Memory B cell (primary cell): ENCODE measurements at regions not wholly inside any gene's neighbourhood (a gene's known extent, or its start where the extent isn't known, plus 50 kb on each side); places are given as distances from the start of the nearest gene placed in this dataset.
"Not testable (repeated sequence)": the region's sequence is repeated elsewhere in the genome, so short reads cannot be mapped to it uniquely, and the experiment has no call there.

Experiments used
- ATAC-seq: fragments of 150-1000 bp; cut with Tn5 transposase; 2 replicates; pipeline ENCODE4 v1.10.0; 2021; ENCODE audit warnings: low read depth, mild to moderate bottlenecking, moderate library complexity
- DNase-seq, 2 donors: peaks; one replicate each; pipeline ENCODE4 v3.0.0; 2022; ENCODE audit warnings: low spot score in 2 of 2
- H3K27ac Mint-ChIP-seq: one replicate; pipeline ENCODE4 v1.8.0; 2022; ENCODE audit warnings: mild to moderate bottlenecking, moderate library complexity, mixed read lengths
- H3K27me3 Mint-ChIP-seq: one replicate; pipeline ENCODE4 v1.8.0; 2022; ENCODE audit warnings: mixed read lengths
- H3K36me3 Mint-ChIP-seq: one replicate; pipeline ENCODE4 v1.8.0; 2022; ENCODE audit warnings: mild to moderate bottlenecking, mixed read lengths
- H3K4me1 Mint-ChIP-seq: one replicate; pipeline ENCODE4 v1.8.0; 2022; ENCODE audit warnings: mixed read lengths
- H3K4me3 Mint-ChIP-seq: one replicate; pipeline ENCODE4 v1.8.0; 2022; ENCODE audit warnings: mild to moderate bottlenecking, moderate library complexity, mixed read lengths
- H3K9me3 Mint-ChIP-seq: one replicate; pipeline ENCODE4 v1.8.0; 2022; ENCODE audit warnings: mixed read lengths

GRCh38 chr1:217981430-217981829 is 303.7 kb upstream of the RRP15 start:
- peaks cover 5% of the 10 kb centered on the region for H3K9me3 Mint-ChIP-seq
- ATAC-seq, result no peak
- H3K4me3 Mint-ChIP-seq, result no peak overlapping the region

GRCh38 chr1:217982331-217983050 is 302.6 kb upstream of the RRP15 start:
- peaks cover 8% of the 10 kb centered on the region for H3K9me3 Mint-ChIP-seq

More at GRCh38 chr1:217981430-217981829, 303.7 kb upstream of the RRP15 start:
- Mint-ChIP-seq H3K4me1 (no peaks in the 10 kb centered on the region), H3K27ac (no peak overlapping the region), H3K36me3 (no peaks in the 10 kb centered on the region), H3K27me3 (peaks cover 2% of the 10 kb centered on the region)
- DNase-seq, result no peak

GRCh38 chr1:217983051-217983375 is 302.1 kb upstream of the RRP15 start:
- H3K27me3 Mint-ChIP-seq, result no peaks in the 10 kb centered on the region
- no peaks in the 10 kb centered on the region for H3K4me1 Mint-ChIP-seq
- peaks cover 8% of the 10 kb centered on the region for H3K9me3 Mint-ChIP-seq
- DNase-seq (no peak), ATAC-seq (no peak)
- no peak overlapping the region for H3K27ac Mint-ChIP-seq
- no peaks in the 10 kb centered on the region for H3K36me3 Mint-ChIP-seq
- H3K4me3 Mint-ChIP-seq, result no peak overlapping the region

More at GRCh38 chr1:217982331-217983050, 302.6 kb upstream of the RRP15 start:
- Mint-ChIP-seq H3K27me3 (no peaks in the 10 kb centered on the region), H3K4me1 (no peaks in the 10 kb centered on the region), H3K27ac (no peak overlapping the region), H3K4me3 (no peak overlapping the region), H3K36me3 (no peaks in the 10 kb centered on the region)
- no peak for ATAC-seq
- DNase-seq, result no peak

- Mint-ChIP-seq H3K4me1 (no peaks in the 10 kb centered on the region), H3K27ac (no peak overlapping the region), H3K27me3 (no peaks in the 10 kb centered on the region), H3K4me3 (no peak overlapping the region), H3K36me3 (no peaks in the 10 kb centered on the region), H3K9me3 (peaks cover 4% of the 10 kb centered on the region)
- ATAC-seq, result no peak
- no peak for DNase-seq
Measured at GRCh38 chr1:217985641-217986040, 299.5 kb upstream of the RRP15 start.

- DNase-seq (no peak), ATAC-seq (no peak)
- Mint-ChIP-seq H3K9me3 (peaks cover 4% of the 10 kb centered on the region), H3K27me3 (no peaks in the 10 kb centered on the region), H3K36me3 (no peaks in the 10 kb centered on the region), H3K4me3 (no peak overlapping the region), H3K4me1 (no peaks in the 10 kb centered on the region), H3K27ac (no peak overlapping the region)
Measured at GRCh38 chr1:217989510-217989909, 295.6 kb upstream of the RRP15 start.

- Mint-ChIP-seq H3K36me3 (no peaks in the 10 kb centered on the region), H3K4me3 (no peak overlapping the region), H3K9me3 (peaks cover 2% of the 10 kb centered on the region), H3K27me3 (no peaks in the 10 kb centered on the region), H3K4me1 (no peaks in the 10 kb centered on the region), H3K27ac (no peak overlapping the region)
- no peak for DNase-seq
- ATAC-seq, result no peak
Measured at GRCh38 chr1:217993439-217993838, 291.7 kb upstream of the RRP15 start.

- H3K27me3 Mint-ChIP-seq, H3K4me3 Mint-ChIP-seq, H3K4me1 Mint-ChIP-seq, ATAC-seq, H3K36me3 Mint-ChIP-seq, H3K27ac Mint-ChIP-seq, DNase-seq, H3K9me3 Mint-ChIP-seq: not testable (repeated sequence)
Measured at GRCh38 chr1:218008296-218008695, 276.8 kb upstream of the RRP15 start.

- ATAC-seq, H3K4me1 Mint-ChIP-seq, DNase-seq, H3K27ac Mint-ChIP-seq, H3K36me3 Mint-ChIP-seq, H3K27me3 Mint-ChIP-seq, H3K9me3 Mint-ChIP-seq, H3K4me3 Mint-ChIP-seq: not testable (repeated sequence)
Measured at GRCh38 chr1:218015106-218015505, 270.0 kb upstream of the RRP15 start.

GRCh38 chr1:218024211-218024720 is 260.8 kb upstream of the RRP15 start:
- Mint-ChIP-seq H3K27ac (no peak overlapping the region), H3K9me3 (peaks cover 3% of the 10 kb centered on the region), H3K4me1 (no peaks in the 10 kb centered on the region), H3K36me3 (no peaks in the 10 kb centered on the region), H3K27me3 (no peaks in the 10 kb centered on the region), H3K4me3 (no peak overlapping the region)
- DNase-seq (no peak), ATAC-seq (no peak)

- Mint-ChIP-seq H3K4me3 (no peak overlapping the region), H3K27me3 (no peaks in the 10 kb centered on the region), H3K9me3 (peaks cover 3% of the 10 kb centered on the region), H3K27ac (no peak overlapping the region), H3K36me3 (no peaks in the 10 kb centered on the region), H3K4me1 (no peaks in the 10 kb centered on the region)
- DNase-seq (no peak), ATAC-seq (no peak)
Measured at GRCh38 chr1:218025454-218025853, 259.6 kb upstream of the RRP15 start.

GRCh38 chr1:218027152-218027551 is 257.9 kb upstream of the RRP15 start:
- H3K4me1 Mint-ChIP-seq, result no peaks in the 10 kb centered on the region
- H3K36me3 Mint-ChIP-seq, result no peaks in the 10 kb centered on the region
- no peak overlapping the region for H3K27ac Mint-ChIP-seq
- peaks cover 3% of the 10 kb centered on the region for H3K9me3 Mint-ChIP-seq
- H3K27me3 Mint-ChIP-seq, result no peaks in the 10 kb centered on the region
- no peak overlapping the region for H3K4me3 Mint-ChIP-seq
- no peak for DNase-seq
- no peak for ATAC-seq

GRCh38 chr1:218030846-218031245 is 254.2 kb upstream of the RRP15 start:
- no peak overlapping the region for H3K27ac Mint-ChIP-seq
- no peak for ATAC-seq
- no peaks in the 10 kb centered on the region for H3K9me3 Mint-ChIP-seq
- H3K27me3 Mint-ChIP-seq, result no peaks in the 10 kb centered on the region
- H3K4me1 Mint-ChIP-seq, result no peaks in the 10 kb centered on the region
- H3K4me3 Mint-ChIP-seq, result no peak overlapping the region
- no peaks in the 10 kb centered on the region for H3K36me3 Mint-ChIP-seq
- DNase-seq, result no peak

- Mint-ChIP-seq H3K4me3 (no peak overlapping the region), H3K27ac (no peak overlapping the region), H3K4me1 (no peaks in the 10 kb centered on the region), H3K27me3 (no peaks in the 10 kb centered on the region), H3K9me3 (no peaks in the 10 kb centered on the region), H3K36me3 (no peaks in the 10 kb centered on the region)
- ATAC-seq (no peak), DNase-seq (no peak)
Measured at GRCh38 chr1:218031901-218032300, 253.2 kb upstream of the RRP15 start.

- Mint-ChIP-seq H3K27me3 (no peaks in the 10 kb centered on the region), H3K4me1 (no peaks in the 10 kb centered on the region), H3K27ac (no peak overlapping the region), H3K36me3 (no peaks in the 10 kb centered on the region), H3K4me3 (no peak overlapping the region), H3K9me3 (peaks cover 2% of the 10 kb centered on the region)
- DNase-seq (no peak), ATAC-seq (no peak)
Measured at GRCh38 chr1:218034468-218034867, 250.6 kb upstream of the RRP15 start.

- no peaks in the 10 kb centered on the region for H3K9me3 Mint-ChIP-seq
Measured at GRCh38 chr1:218048828-218049420, 236.2 kb upstream of the RRP15 start.

More at GRCh38 chr1:218048828-218049420, 236.2 kb upstream of the RRP15 start:
- ATAC-seq (no peak), DNase-seq (no peak)
- no peaks in the 10 kb centered on the region for H3K27me3 Mint-ChIP-seq
- no peaks in the 10 kb centered on the region for H3K36me3 Mint-ChIP-seq
- no peak overlapping the region for H3K4me3 Mint-ChIP-seq
- no peak overlapping the region for H3K27ac Mint-ChIP-seq
- H3K4me1 Mint-ChIP-seq, result no peaks in the 10 kb centered on the region
